Lung (tissue), 11 donors: ENCODE measurements at regions not wholly inside any gene's neighbourhood (a gene's known extent, or its start where the extent isn't known, plus 50 kb on each side); places are given as distances from the start of the nearest gene placed in this dataset.

ENCODE experiments used
- ATAC-seq: fragments of 200-7000 bp; cut with Tn5 transposase; one replicate; pipeline ENCODE4 v1.9.1; 2020; ENCODE audit warnings: moderate number of reproducible peaks; ENCODE audit not compliant: insufficient read depth, low FRiP score
- DNase-seq, 3 donors: peaks; one replicate each; pipeline ENCODE4 v3.0.0-alpha.2; 2013 to 2017
- H3K27ac ChIP-seq, 2 donors: one replicate each; pipeline ENCODE4 v1.5.1; 2013; ENCODE audit warnings: mild to moderate bottlenecking in 2 of 2, moderate library complexity in 2 of 2, control low read depth in 1 of 2, inconsistent platforms in 1 of 2, low read depth in 1 of 2, low read length in 1 of 2
- H3K27me3 ChIP-seq, 3 donors: one replicate each; pipeline ENCODE4 v1.5.1; 2013; ENCODE audit warnings: low read length in 2 of 3; ENCODE audit not compliant: control insufficient read depth in 3 of 3, insufficient read depth in 3 of 3
- H3K36me3 ChIP-seq, 4 donors: one replicate each; pipeline ENCODE4 v1.5.1; 2013; ENCODE audit warnings: low read length in 4 of 4, mild to moderate bottlenecking in 1 of 4, moderate library complexity in 1 of 4; ENCODE audit not compliant: control insufficient read depth in 4 of 4, insufficient read depth in 4 of 4
- H3K4me1 ChIP-seq, 5 donors: one replicate each; pipeline ENCODE4 v1.5.1; 2013; ENCODE audit warnings: low read length in 5 of 5, mild to moderate bottlenecking in 2 of 5, moderate library complexity in 1 of 5; ENCODE audit not compliant: control insufficient read depth in 5 of 5, insufficient read depth in 5 of 5
- H3K4me3 ChIP-seq: one replicate; pipeline ENCODE4 v1.5.1; 2013; ENCODE audit warnings: mild to moderate bottlenecking, control low read depth, moderate library complexity
- H3K9ac ChIP-seq, 2 donors: one replicate each; pipeline ENCODE4 v1.5.1; 2013; ENCODE audit warnings: low read length in 2 of 2, control low read depth in 1 of 2; ENCODE audit not compliant: insufficient read depth in 1 of 2
- H3K9me3 ChIP-seq, 4 donors: one replicate each; pipeline ENCODE4 v1.5.1; 2013; ENCODE audit warnings: low read length in 3 of 4, mild to moderate bottlenecking in 1 of 4, moderate library complexity in 1 of 4; ENCODE audit not compliant: control insufficient read depth in 4 of 4, insufficient read depth in 3 of 4
- WGBS, 2 donors: extraction: QIAGEN DNeasy Blood & Tissue Kit; methylation state at CpG; one replicate each; pipeline ENCODE4 v1.1.7; 2013; 5-methylcytosine and 5-hydroxymethylcytosine counted together
- TF ChIP-seq, protein P1 (sequence below): IDR thresholded peaks from 2 replicates; pipeline ENCODE4 v1.5.1; 2012; ENCODE audit warnings: mild to moderate bottlenecking; ENCODE audit errors: control extremely low read depth, extremely low read depth
- donor health status: control.
- donor health status: control.
- donor health status: Bipolar disorder and iron deficiency.
- donor health status: healthy.
- donor health status: DM: yes; HTN: yes; CAD: no.

DNA sequence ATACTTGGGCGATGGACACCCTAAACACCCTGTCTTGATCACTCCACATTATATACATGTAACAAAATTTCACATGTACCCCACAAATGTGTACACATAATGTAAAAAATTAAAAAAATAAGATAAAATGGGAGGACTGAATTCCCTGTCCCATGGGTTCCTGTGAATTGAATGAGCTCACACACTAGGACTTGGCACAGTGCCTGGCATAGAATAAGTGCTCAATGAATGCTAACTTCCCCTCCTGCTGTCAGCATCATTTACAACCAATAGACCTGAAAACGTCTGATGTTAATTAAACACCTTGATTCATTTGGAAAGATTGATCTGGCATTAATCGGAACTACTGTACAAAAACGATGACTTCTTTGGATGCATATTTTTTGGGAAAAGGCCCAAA, 117.3 kb upstream of the ZNF438 start:
- Histone ChIP-seq H3K27ac (no peak overlapping the region), H3K27me3 (no peaks in the 10 kb centered on the region), H3K4me3 (no peak overlapping the region), H3K9ac (no peak overlapping the region), H3K4me1 (peaks cover 0 to 28% (median 8%) of the 10 kb centered on the region in 5 donors), H3K9me3 (no peaks in the 10 kb centered on the region), H3K36me3 (no peaks in the 10 kb centered on the region)
- peak in 1 of 3 donors; percentile 29 for DNase-seq
- WGBS, 2 donors, result 83 to 89% methylated on average over 4 of the region's 4 CpGs
- ATAC-seq, result no peak
- TF ChIP-seq, protein P1, sequence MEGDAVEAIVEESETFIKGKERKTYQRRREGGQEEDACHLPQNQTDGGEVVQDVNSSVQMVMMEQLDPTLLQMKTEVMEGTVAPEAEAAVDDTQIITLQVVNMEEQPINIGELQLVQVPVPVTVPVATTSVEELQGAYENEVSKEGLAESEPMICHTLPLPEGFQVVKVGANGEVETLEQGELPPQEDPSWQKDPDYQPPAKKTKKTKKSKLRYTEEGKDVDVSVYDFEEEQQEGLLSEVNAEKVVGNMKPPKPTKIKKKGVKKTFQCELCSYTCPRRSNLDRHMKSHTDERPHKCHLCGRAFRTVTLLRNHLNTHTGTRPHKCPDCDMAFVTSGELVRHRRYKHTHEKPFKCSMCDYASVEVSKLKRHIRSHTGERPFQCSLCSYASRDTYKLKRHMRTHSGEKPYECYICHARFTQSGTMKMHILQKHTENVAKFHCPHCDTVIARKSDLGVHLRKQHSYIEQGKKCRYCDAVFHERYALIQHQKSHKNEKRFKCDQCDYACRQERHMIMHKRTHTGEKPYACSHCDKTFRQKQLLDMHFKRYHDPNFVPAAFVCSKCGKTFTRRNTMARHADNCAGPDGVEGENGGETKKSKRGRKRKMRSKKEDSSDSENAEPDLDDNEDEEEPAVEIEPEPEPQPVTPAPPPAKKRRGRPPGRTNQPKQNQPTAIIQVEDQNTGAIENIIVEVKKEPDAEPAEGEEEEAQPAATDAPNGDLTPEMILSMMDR, result no peak

DNA sequence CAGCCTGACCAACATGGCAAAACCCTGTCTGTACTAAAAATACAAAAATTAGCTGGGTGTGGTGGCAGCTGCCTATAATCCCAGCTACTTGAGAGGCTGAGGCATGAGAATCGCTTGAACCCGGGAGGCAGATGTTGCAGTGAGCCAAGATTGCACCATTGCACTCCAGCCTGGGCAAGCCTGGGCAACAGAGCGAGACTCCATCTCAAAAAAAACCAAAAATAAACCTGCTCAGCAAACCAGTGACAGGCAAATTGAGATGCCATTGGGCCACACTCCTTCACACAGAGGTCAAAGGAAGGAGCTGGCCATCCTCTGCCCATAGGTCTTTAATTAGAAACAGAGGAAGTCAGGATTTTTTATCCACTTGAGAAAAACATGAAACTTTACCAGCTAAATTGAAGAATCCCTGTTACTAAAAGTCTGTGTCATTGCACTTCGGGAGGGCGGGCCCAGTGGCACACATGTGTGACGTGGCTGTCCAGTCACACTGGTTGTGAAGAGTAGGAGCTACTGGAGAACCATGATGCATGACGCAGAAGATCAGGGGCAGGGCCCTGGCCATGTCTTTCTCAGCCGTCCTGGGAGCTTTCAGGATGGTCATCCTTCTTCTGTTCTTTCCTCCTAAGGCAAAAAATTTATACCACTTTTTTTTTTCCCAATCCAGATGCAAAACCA, 118.3 kb upstream of the ZNF438 start:
- Histone ChIP-seq H3K9ac (no peak overlapping the region), H3K9me3 (no peaks in the 10 kb centered on the region), H3K4me3 (no peak overlapping the region), H3K27me3 (no peaks in the 10 kb centered on the region), H3K4me1 (peaks cover 0 to 28% (median 8%) of the 10 kb centered on the region in 5 donors), H3K27ac (no peak overlapping the region), H3K36me3 (no peaks in the 10 kb centered on the region)
- TF ChIP-seq, protein P1, result no peak
- DNase-seq (no peak), ATAC-seq (no peak)
- 89 to 95% methylated on average over 8 of the region's 8 CpGs for WGBS, 2 donors

DNA sequence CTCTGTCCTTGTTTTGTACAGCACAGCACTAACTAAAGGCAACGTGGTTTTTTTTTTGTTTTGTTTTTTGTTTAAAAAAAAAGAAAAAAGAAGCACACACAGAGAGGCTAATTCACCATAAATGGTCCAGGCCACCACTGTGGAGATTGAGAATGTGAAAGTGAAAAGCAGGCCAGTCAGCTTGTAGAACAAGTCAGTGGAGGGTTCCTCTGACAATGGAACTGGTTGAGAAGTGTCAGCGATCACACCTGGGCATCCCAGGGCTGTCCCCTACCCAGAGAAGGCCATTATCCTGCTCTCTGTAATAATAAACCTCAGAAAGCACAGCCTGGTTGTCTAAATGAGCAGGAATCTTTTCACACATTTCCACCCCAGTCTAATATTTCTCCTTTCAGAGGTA, 119.6 kb upstream of the ZNF438 start:
- no peaks in the 10 kb centered on the region for H3K9me3 ChIP-seq
- DNase-seq (no peak), ATAC-seq (no peak)
- no peaks in the 10 kb centered on the region for H3K27me3 ChIP-seq
- TF ChIP-seq, protein P1, result no peak
- H3K36me3 ChIP-seq, result no peaks in the 10 kb centered on the region
- no peak overlapping the region for H3K4me3 ChIP-seq
- peaks cover 0 to 23% (median 8%) of the 10 kb centered on the region in 5 donors for H3K4me1 ChIP-seq
- no peak overlapping the region for H3K9ac ChIP-seq
- no peak overlapping the region for H3K27ac ChIP-seq
- 70 to 80% methylated on average over 2 of the region's 2 CpGs for WGBS, 2 donors
